ENCODE measurements at regions not wholly inside any gene's neighbourhood (a gene's known extent, or its start where the extent isn't known, plus 50 kb on each side); places are given as distances from the start of the nearest gene placed in this dataset.

GRCh38 chr4:11281720-11282119, 147.0 kb downstream of the HS3ST1 start:
- TF ChIP-seq, protein P1, sequence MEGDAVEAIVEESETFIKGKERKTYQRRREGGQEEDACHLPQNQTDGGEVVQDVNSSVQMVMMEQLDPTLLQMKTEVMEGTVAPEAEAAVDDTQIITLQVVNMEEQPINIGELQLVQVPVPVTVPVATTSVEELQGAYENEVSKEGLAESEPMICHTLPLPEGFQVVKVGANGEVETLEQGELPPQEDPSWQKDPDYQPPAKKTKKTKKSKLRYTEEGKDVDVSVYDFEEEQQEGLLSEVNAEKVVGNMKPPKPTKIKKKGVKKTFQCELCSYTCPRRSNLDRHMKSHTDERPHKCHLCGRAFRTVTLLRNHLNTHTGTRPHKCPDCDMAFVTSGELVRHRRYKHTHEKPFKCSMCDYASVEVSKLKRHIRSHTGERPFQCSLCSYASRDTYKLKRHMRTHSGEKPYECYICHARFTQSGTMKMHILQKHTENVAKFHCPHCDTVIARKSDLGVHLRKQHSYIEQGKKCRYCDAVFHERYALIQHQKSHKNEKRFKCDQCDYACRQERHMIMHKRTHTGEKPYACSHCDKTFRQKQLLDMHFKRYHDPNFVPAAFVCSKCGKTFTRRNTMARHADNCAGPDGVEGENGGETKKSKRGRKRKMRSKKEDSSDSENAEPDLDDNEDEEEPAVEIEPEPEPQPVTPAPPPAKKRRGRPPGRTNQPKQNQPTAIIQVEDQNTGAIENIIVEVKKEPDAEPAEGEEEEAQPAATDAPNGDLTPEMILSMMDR (conservative IDR thresholded peaks at IDR 0.05; ENCODE audit: low read length), result no peak
- no peak for TF ChIP-seq EZH2phosphoT487 (IDR thresholded peaks at IDR 0.05; ENCODE audit: borderline replicate concordance, low read depth, low read length)
